Lower leg skin (tissue), 3 donors: ENCODE measurements at regions not wholly inside any gene's neighbourhood (a gene's known extent, or its start where the extent isn't known, plus 50 kb on each side); places are given as distances from the start of the nearest gene placed in this dataset.
"Not testable (repeated sequence)": the region's sequence is repeated elsewhere in the genome, so short reads cannot be mapped to it uniquely, and the experiment has no call there.

ENCODE experiments used
- DNase-seq, 2 donors: peaks; one replicate each; pipeline ENCODE4 v3.0.0-alpha.2; 2019; ENCODE audit warnings: low spot score in 2 of 2
- H3K4me3 ChIP-seq: fragments of 200-600 bp; sonication (generic); 2 replicates; pipeline ENCODE4 v1.5.1; 2017; ENCODE audit warnings: mild to moderate bottlenecking, low read depth; ENCODE audit not compliant: poor library complexity, severe bottlenecking
- WGBS, 2 donors: methylation state at CpG; one replicate each; pipeline ENCODE4 v1.1.5; 2018; 5-methylcytosine and 5-hydroxymethylcytosine counted together
- intact Hi-C: fragments of 100-400 bp; cut with DNase I; formaldehyde crosslinking; loops from one replicate; pipeline ENCODE4 v1.15.0; 2023; ENCODE audit warnings: low total_unique reads

DNA sequence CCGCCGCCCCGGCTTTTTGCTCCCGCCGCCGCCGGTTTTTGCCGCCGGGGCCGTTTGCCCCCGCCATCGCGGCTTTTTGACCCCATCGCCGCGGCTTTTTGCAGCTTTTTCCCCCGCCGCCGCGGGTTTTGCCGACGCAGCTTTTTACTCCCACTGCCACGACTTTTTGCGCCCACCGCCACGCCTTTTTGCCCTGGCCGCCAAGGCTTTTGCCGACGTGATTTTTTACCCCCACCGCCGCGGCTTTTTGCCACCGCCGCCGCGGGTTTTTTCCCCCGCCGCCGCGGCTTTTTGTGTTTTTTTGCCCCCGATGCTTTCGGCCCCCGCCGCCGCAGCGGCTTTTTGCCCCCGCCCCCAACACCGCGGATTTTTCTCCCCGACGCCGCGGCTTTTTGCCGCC lies 5001.9 kb upstream of the OR11H1 start:
- intact Hi-C loops, DNase-seq, H3K4me3 ChIP-seq: not testable (repeated sequence)
- 69 to 82% methylated on average over 23 to 40 of the region's 54 CpGs for WGBS, 2 donors

DNA sequence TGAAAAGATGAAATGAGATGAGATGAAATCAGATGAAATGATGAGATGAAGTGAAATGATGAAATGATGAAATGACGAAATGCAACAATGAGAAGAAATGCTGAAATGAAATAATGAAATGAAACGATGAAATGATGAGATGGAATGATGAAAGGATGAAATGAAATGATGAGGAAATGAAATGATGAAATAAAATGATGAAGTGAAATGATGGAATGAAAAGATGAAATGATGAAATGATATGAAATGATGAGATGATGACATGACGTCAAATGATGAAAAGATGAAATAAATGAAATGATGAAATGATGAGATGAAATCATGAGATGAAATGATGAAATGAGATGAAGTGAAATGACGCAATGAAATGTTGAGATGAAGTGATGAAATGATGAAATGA lies 4996.9 kb upstream of the OR11H1 start:
- H3K4me3 ChIP-seq, DNase-seq, intact Hi-C loops: not testable (repeated sequence)
- no CpG with 5 or more reads among the region's 4 CpGs for WGBS, 2 donors

DNA sequence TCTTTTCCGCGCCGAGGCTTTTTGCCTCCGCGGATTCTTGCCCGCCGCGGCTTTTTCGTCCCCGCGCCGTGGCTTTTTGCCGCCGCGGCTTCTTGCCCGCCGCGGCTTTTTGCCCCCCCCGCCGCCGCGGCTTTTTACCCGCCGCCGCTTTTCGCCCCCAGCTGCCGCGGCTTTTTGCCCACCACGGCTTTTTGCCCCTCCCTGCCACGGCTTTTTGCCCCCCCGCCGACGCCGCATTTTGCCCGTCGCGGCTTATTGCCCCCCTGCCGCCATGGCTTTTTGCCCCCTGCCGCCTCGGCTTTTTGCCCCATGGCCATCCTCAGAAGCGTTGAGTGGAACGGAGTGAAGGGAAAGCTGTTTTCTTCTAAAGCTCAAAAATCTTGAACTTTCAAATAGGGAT lies 4955.5 kb upstream of the OR11H1 start:
- 67 to 86% methylated on average over 21 to 30 of the region's 42 CpGs for WGBS, 2 donors
- H3K4me3 ChIP-seq, DNase-seq, intact Hi-C loops: not testable (repeated sequence)

GRCh38 chr22:10601071-10601470 lies 4926.9 kb upstream of the OR11H1 start:
- H3K4me3 ChIP-seq, intact Hi-C loops: not testable (repeated sequence)

DNA sequence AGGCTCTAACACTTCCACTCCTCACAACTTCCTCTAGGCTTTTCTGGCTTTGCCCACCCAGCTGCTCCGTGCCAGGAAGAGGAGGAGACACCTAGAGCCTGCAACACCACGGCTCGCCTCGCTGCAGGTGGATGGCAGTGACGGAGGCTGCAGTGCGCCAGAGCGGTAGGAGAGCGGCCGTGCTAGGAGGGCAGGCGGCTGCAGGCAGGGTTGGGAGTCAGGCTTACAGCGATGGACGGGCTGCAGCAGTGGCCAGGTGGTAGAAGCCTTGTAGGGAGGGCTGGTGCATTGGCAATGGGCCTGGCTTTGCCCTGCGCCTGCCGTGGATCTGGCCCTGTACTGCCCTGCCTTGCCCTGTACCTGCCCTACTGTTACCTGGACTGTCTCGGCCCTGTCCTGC lies 4896.0 kb upstream of the OR11H1 start:
- DNase-seq, H3K4me3 ChIP-seq, intact Hi-C loops: not testable (repeated sequence)
- WGBS, 2 donors: no CpG with 5 or more reads among the region's 15 CpGs

More at GRCh38 chr22:10601071-10601470, 4926.9 kb upstream of the OR11H1 start:
- not testable (repeated sequence) for DNase-seq
- no CpG with 5 or more reads among the region's 2 CpGs for WGBS, 2 donors

DNA sequence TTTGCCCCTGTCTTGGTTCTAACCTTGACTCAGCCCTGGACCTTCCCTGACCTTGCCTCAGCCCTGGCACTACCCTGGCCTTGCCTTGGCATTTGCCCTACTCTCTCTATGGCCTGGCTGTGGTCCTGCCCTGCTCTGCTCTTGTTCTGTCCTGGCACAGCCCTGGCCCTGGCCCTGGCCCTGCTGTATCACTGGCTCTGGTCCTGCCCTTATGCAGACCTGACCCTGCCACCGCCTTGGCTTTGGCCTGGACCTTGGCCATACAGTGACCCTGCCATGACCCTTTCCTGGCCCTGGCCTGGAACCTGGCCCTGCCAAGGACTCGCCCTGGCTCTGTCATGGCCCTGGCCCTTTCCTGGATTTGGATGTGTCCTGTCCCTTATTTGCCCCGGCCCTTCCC lies 4892.7 kb upstream of the OR11H1 start:
- H3K4me3 ChIP-seq, intact Hi-C loops, DNase-seq: not testable (repeated sequence)
- no CpG with 5 or more reads among the region's 3 CpGs for WGBS, 2 donors

DNA sequence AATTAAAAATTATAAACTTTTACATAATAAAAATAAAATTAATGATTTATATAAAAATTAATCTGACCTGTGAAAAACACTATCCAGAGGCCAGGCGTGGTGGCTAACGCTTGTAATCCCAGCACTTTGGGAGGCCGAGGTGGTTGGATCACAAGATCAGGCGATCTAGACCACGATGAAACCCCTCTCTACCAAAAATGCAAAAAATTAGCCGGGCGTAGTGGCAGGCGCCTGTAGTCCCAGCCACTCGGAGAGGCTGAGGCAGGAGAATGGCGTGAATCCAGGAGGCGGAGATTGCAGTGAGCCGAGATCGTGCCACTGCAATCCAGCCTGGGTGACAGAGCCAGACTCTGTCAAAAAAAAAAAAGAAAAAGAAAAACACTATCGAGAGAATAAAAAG lies 4865.2 kb upstream of the OR11H1 start:
- intact Hi-C loops, DNase-seq, H3K4me3 ChIP-seq: not testable (repeated sequence)
- 66 to 81% methylated on average over 13 to 14 of the region's 14 CpGs for WGBS, 2 donors

DNA sequence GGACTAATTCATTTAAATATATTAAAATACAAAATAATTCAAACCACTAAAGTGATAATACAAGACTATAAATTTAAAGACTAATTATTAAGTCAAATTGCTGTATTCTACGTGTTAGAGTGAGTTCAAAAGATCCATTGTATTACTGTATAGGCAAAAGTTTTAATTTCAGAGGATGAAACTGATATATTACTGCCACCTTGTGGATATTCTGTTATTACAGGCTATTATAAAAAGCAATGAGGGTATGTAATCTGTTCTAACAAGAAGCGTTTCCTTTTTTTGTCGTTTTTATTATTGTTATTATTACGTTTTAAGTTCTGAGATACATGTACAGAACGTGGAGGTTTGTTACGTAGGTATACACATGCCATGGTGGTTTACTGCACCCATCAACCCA lies 4854.9 kb upstream of the OR11H1 start:
- WGBS, 2 donors: 32 to 37% methylated on average over 6 of the region's 6 CpGs
- DNase-seq, H3K4me3 ChIP-seq, intact Hi-C loops: not testable (repeated sequence)

DNA sequence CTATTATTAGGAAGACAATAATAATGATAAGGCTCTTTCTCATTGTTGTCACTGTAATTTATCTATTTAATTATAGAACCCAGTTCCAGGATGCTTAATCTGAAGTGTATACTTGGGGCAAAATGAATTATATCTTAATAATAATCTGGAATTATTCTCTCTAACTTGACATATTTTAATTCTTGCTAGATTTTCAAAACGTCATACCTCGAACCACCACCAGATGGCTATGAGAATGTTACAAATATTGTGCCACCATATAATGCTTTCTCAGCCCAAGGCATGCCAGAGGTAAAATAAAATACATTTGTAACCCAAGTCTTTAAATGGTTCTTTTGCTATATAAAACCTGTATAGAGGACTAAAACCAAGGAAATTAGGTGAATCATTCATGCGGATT lies 4849.3 kb upstream of the OR11H1 start:
- WGBS, 2 donors: 12 to 37% methylated on average over 3 of the region's 3 CpGs
- DNase-seq, intact Hi-C loops, H3K4me3 ChIP-seq: not testable (repeated sequence)

DNA sequence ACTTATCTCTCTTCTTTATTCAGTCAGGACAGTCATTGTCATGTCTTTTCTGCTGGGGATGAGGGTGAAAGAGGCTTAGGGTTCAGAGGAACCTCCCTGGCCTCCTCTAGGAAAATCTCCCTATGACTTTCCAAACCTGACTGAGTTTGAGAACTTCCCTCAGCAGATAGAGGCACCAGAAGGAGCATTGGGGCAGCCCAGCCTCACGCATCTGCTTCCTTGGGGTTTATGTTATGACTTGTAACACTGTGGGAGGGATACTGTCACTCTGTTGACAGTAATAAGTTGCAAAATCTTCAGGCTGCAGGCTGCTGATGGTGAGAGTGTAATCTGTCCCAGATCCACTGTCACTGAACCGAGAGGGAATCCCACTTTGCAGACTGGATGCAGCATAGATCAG lies 4842.6 kb upstream of the OR11H1 start:
- intact Hi-C loops, DNase-seq, H3K4me3 ChIP-seq: not testable (repeated sequence)
- 57% methylated on average over 1 of the region's 2 CpGs; no CpG with 5 or more reads in 1 of the 2 donors for WGBS, 2 donors

DNA sequence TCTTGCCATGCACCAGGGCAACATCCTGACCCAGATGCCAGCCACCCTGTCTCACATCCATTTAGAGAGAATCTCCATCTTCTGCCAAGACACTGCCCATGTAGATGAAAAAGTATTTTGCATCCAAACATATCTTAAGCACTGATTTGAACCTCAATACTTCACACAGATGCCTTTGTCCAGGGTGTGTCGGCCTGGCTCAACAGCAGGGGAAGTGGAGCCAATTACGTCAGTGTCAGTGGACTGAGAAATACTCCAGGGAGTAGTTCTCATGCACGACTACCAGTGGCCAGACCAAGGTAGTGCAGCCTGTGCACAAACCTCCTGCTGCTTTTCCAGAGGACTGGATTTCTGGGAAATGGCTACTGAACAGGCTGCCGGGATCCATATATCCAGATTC lies 4840.7 kb upstream of the OR11H1 start:
- H3K4me3 ChIP-seq, intact Hi-C loops: not testable (repeated sequence)
- 36 to 61% methylated on average over 4 of the region's 4 CpGs for WGBS, 2 donors
- peak in 1 of 2 donors; percentile 78 for DNase-seq

- DNase-seq, H3K4me3 ChIP-seq, intact Hi-C loops: not testable (repeated sequence)
- WGBS, 2 donors: 67 to 80% methylated on average over 3 to 36 of the region's 45 CpGs
Measured at GRCh38 chr22:10698836-10699235, 4829.2 kb upstream of the OR11H1 start.

GRCh38 chr22:10699301-10700097 lies 4828.5 kb upstream of the OR11H1 start:
- WGBS, 2 donors: 66 to 76% methylated on average over 16 to 61 of the region's 80 CpGs

DNA sequence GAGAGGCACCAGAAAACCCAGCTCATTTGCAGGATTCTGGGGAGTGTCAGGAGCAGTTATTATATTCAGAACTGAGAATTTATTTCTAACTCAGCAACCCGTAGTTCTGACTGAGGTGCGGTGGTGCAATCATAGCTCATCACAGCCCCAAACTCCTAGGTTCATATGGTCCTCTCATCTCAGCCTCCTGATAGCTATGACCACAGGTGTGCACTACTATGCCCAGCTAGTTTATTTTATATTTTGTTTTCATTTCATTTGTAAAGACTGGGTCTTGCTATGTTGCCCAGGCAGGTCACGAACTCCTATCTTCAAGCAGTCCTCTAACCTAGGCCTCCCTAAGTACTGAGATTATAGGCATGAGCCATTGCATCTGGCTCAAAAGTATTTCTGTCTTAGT lies 4819.8 kb upstream of the OR11H1 start:
- intact Hi-C loops, DNase-seq, H3K4me3 ChIP-seq: not testable (repeated sequence)
- WGBS, 2 donors: 71 to 95% methylated on average over 3 of the region's 3 CpGs

More at GRCh38 chr22:10699301-10700097, 4828.5 kb upstream of the OR11H1 start:
- DNase-seq, intact Hi-C loops, H3K4me3 ChIP-seq: not testable (repeated sequence)

DNA sequence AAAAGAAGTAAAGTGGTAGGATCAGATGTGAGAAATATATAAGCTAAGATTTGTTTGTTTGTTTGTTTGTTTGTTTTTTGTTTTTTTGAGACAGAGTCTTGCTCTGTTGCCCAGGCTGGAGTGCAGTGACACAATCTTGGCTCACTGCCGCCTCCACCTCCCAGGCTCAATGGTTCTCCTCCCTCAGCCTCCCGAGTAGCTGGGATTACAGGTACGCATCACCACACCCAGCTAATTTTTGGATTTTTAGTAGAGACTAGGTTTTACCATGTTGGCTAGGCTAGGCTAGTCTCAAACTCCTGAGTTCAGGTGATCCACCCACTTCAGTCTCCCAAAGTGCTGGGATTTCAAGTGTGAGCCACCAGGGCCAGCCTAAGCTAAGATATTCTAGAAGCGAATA lies 4817.1 kb upstream of the OR11H1 start:
- H3K4me3 ChIP-seq, DNase-seq, intact Hi-C loops: not testable (repeated sequence)
- WGBS, 2 donors: 46 to 49% methylated on average over 4 of the region's 4 CpGs
